ENCODE measurements at regions not wholly inside any gene's neighbourhood (a gene's known extent, or its start where the extent isn't known, plus 50 kb on each side); places are given as distances from the start of the nearest gene placed in this dataset.

GRCh38 chr13:58879114-58879513, 1247.6 kb downstream of the PCDH17 start:
- ATAC-seq (no peak), DNase-seq (no peak)
- BruUV-seq (replicated peaks), result no TSS peak
- no peaks in the 10 kb centered on the region for H4K20me1 ChIP-seq (ENCODE audit: low read length)
- no peaks in the 10 kb centered on the region for H3K36me3 ChIP-seq (ENCODE audit: low read depth, low read length)
- H3K4me1 ChIP-seq (ENCODE audit: insufficient read depth, low read length), result no peaks in the 10 kb centered on the region
- no peaks in the 10 kb centered on the region for H3F3A ChIP-seq (ENCODE audit: low read length, unreplicated experiment)
- H3K4me3 ChIP-seq (ENCODE audit: low read length), result no peak overlapping the region
- intact Hi-C loops (cut with micrococcal nuclease), result no loop called here
- no peak overlapping the region for H3K27ac ChIP-seq (ENCODE audit: low read length)
- no peaks in the 10 kb centered on the region for H3K9me3 ChIP-seq (ENCODE audit: low read length)
- H3K79me2 ChIP-seq (ENCODE audit: low read length), result no peaks in the 10 kb centered on the region
- no peak overlapping the region for H3K4me2 ChIP-seq (ENCODE audit: low read length)
- TF ChIP-seq EZH2phosphoT487 (IDR thresholded peaks at IDR 0.05; ENCODE audit: borderline replicate concordance, low read length) (no peak), EZH2 (IDR thresholded peaks at IDR 0.05; ENCODE audit: low read length, unreplicated experiment) (no peak)
- TF ChIP-seq, protein P1, sequence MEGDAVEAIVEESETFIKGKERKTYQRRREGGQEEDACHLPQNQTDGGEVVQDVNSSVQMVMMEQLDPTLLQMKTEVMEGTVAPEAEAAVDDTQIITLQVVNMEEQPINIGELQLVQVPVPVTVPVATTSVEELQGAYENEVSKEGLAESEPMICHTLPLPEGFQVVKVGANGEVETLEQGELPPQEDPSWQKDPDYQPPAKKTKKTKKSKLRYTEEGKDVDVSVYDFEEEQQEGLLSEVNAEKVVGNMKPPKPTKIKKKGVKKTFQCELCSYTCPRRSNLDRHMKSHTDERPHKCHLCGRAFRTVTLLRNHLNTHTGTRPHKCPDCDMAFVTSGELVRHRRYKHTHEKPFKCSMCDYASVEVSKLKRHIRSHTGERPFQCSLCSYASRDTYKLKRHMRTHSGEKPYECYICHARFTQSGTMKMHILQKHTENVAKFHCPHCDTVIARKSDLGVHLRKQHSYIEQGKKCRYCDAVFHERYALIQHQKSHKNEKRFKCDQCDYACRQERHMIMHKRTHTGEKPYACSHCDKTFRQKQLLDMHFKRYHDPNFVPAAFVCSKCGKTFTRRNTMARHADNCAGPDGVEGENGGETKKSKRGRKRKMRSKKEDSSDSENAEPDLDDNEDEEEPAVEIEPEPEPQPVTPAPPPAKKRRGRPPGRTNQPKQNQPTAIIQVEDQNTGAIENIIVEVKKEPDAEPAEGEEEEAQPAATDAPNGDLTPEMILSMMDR (conservative IDR thresholded peaks at IDR 0.05; ENCODE audit: low read depth, low read length), result no peak
- no peak overlapping the region for H3K9ac ChIP-seq (ENCODE audit: low read length)
- POLR2A ChIA-PET (ENCODE audit: unreplicated experiment), result no interaction called here
- H3K9me2 ChIP-seq (replicated peaks; ENCODE audit: low read length), result no peaks in the 10 kb centered on the region
- CTCF ChIA-PET, result no interaction called here
- no peak overlapping the region for H2AFZ ChIP-seq (ENCODE audit: low read length)
- no peaks in the 10 kb centered on the region for H3K27me3 ChIP-seq (ENCODE audit: low read length)

DNA sequence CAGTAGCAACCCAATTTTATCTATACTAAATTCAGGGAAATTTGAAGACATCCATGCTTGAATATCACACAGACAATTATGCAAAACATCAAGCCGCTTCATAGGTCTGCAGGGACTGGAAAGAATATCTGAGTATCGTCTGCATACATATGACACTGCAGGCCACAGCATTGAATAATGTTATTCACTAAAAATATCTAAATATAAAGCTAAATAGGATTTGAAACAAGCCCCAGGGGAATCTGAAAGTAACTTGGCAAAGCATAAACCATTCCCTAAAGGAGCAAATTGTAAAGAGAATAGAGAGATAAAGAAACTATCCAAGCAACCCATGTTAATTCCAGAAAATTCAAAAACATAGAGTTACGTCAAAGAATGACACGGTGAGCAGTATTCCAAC, 1251.0 kb downstream of the PCDH17 start:
- DNase-seq (no peak), ATAC-seq (no peak)
- TF ChIP-seq, protein P1 (conservative IDR thresholded peaks at IDR 0.05; ENCODE audit: low read depth, low read length), result no peak
- no peak for TF ChIP-seq EZH2phosphoT487 (IDR thresholded peaks at IDR 0.05; ENCODE audit: borderline replicate concordance, low read length)
- no peak for TF ChIP-seq EZH2 (IDR thresholded peaks at IDR 0.05; ENCODE audit: low read length, unreplicated experiment)
- no TSS peak for BruUV-seq (replicated peaks)
- intact Hi-C loops (cut with micrococcal nuclease), result no loop called here
- Histone ChIP-seq H2AFZ (ENCODE audit: low read length) (no peak overlapping the region), H3K9ac (ENCODE audit: low read length) (no peak overlapping the region), H3K9me2 (replicated peaks; ENCODE audit: low read length) (no peaks in the 10 kb centered on the region), H3K4me1 (ENCODE audit: insufficient read depth, low read length) (no peaks in the 10 kb centered on the region), H3K36me3 (ENCODE audit: low read depth, low read length) (no peaks in the 10 kb centered on the region), H3K27me3 (ENCODE audit: low read length) (no peaks in the 10 kb centered on the region), H3K4me3 (ENCODE audit: low read length) (no peak overlapping the region), H3K4me2 (ENCODE audit: low read length) (no peak overlapping the region), H4K20me1 (ENCODE audit: low read length) (no peaks in the 10 kb centered on the region), H3K27ac (ENCODE audit: low read length) (no peak overlapping the region), H3K9me3 (ENCODE audit: low read length) (no peaks in the 10 kb centered on the region), H3F3A (ENCODE audit: low read length, unreplicated experiment) (no peaks in the 10 kb centered on the region), H3K79me2 (ENCODE audit: low read length) (no peaks in the 10 kb centered on the region)
- ChIA-PET POLR2A (ENCODE audit: unreplicated experiment) (no interaction called here), CTCF (no interaction called here)

DNA sequence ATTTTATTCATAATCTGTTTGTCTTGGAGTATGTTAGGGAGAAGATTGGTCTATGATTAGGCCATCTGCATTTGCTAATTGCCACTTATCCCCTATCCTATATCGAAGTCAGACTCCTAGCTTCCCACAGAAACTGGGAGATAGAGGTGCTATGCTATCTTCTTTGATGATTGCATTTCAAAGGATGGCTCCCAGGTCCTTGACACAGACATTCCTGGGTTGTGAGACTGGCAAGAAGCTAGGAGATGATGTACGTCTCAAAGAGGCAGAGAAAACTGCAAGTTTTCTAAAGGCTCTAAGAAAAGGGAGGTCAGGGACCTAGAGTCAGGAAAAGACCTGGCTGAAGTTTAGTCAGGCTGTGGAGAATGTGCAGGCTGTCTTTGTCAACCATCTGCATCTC, 1251.9 kb downstream of the PCDH17 start:
- H3K36me3 ChIP-seq (ENCODE audit: low read depth, low read length), result no peaks in the 10 kb centered on the region
- no peaks in the 10 kb centered on the region for H3F3A ChIP-seq (ENCODE audit: low read length, unreplicated experiment)
- no peak overlapping the region for H3K4me2 ChIP-seq (ENCODE audit: low read length)
- H3K9me3 ChIP-seq (ENCODE audit: low read length), result no peaks in the 10 kb centered on the region
- no peak for ATAC-seq
- H3K9me2 ChIP-seq (replicated peaks; ENCODE audit: low read length), result no peaks in the 10 kb centered on the region
- no peak for TF ChIP-seq EZH2 (IDR thresholded peaks at IDR 0.05; ENCODE audit: low read length, unreplicated experiment)
- TF ChIP-seq, protein P1 (conservative IDR thresholded peaks at IDR 0.05; ENCODE audit: low read depth, low read length), result no peak
- no peak for TF ChIP-seq EZH2phosphoT487 (IDR thresholded peaks at IDR 0.05; ENCODE audit: borderline replicate concordance, low read length)
- POLR2A ChIA-PET (ENCODE audit: unreplicated experiment), result no interaction called here
- H3K79me2 ChIP-seq (ENCODE audit: low read length), result no peaks in the 10 kb centered on the region
- no peak overlapping the region for H3K27ac ChIP-seq (ENCODE audit: low read length)
- H4K20me1 ChIP-seq (ENCODE audit: low read length), result no peaks in the 10 kb centered on the region
- H2AFZ ChIP-seq (ENCODE audit: low read length), result no peak overlapping the region
- H3K4me3 ChIP-seq (ENCODE audit: low read length), result no peak overlapping the region
- H3K27me3 ChIP-seq (ENCODE audit: low read length), result no peaks in the 10 kb centered on the region
- no peak for DNase-seq
- no peaks in the 10 kb centered on the region for H3K4me1 ChIP-seq (ENCODE audit: insufficient read depth, low read length)
- BruUV-seq (replicated peaks), result no TSS peak
- intact Hi-C loops (cut with micrococcal nuclease), result no loop called here
- CTCF ChIA-PET, result no interaction called here
- H3K9ac ChIP-seq (ENCODE audit: low read length), result no peak overlapping the region
